Psoas muscle (tissue), 7 donors: ENCODE measurements at regions not wholly inside any gene's neighbourhood (a gene's known extent, or its start where the extent isn't known, plus 50 kb on each side); places are given as distances from the start of the nearest gene placed in this dataset.

ENCODE experiments used
- ATAC-seq, 4 donors: fragments of 200-7000 bp; cut with Tn5 transposase; one replicate each; pipeline ENCODE4 v1.9.1; 2020; ENCODE audit warnings: moderate library complexity in 3 of 4, mild to moderate bottlenecking in 2 of 4
- DNase-seq, 2 donors: peaks; one replicate each; pipeline ENCODE4 v3.0.0-alpha.2; 2020
- H3K27ac ChIP-seq: fragments of 200-600 bp; one replicate; pipeline ENCODE4 v1.8.0; 2022
- H3K27me3 ChIP-seq, 3 donors: fragments of 200-600 bp in 1 of 3; one replicate each; pipeline versions ENCODE4 v1.6.1 to v1.8.0; 2013 to 2022; ENCODE audit warnings: low read length in 2 of 3, mild to moderate bottlenecking in 2 of 3, moderate library complexity in 1 of 3; ENCODE audit not compliant: insufficient read depth in 3 of 3
- H3K36me3 ChIP-seq, 2 donors: fragments of 200-600 bp in 1 of 2; one replicate each; pipeline versions ENCODE4 v1.6.1 to v1.8.0; 2013 to 2022; ENCODE audit warnings: low read depth in 1 of 2, mild to moderate bottlenecking in 1 of 2, moderate library complexity in 1 of 2; ENCODE audit not compliant: insufficient read depth in 1 of 2
- H3K4me1 ChIP-seq: fragments of 200-600 bp; one replicate; pipeline ENCODE4 v1.8.0; 2022
- H3K4me3 ChIP-seq: fragments of 200-600 bp; one replicate; pipeline ENCODE4 v1.8.0; 2022; ENCODE audit warnings: mild to moderate bottlenecking
- H3K9me3 ChIP-seq: fragments of 200-600 bp; one replicate; pipeline ENCODE4 v1.8.0; 2022
- CTCF ChIP-seq: fragments of 200-600 bp; IDR thresholded peaks from one replicate; pipeline ENCODE4 v1.8.0; 2022; ENCODE audit warnings: antibody characterized with exemption
- WGBS, 3 donors: extraction: QIAGEN DNeasy Blood & Tissue Kit; methylation state at CpG; one replicate each; pipeline versions ENCODE4 v1.1.6 to v1.1.7; 2013; 5-methylcytosine and 5-hydroxymethylcytosine counted together
- intact Hi-C, 2 donors: fragments of 100-400 bp; cut with DNase I; formaldehyde crosslinking; loops; one replicate each; pipeline versions ENCODE4 v1.11.0 to v1.14.2; 2022
- donor health status: healthy with polysubstance abuse.
- donor health status: DM: no; HTN: no; CAD: no; lungs with moderate emphysema.
- donor health status: Bipolar disorder and iron deficiency.
- donor health status: healthy.
- donor health status: DM: yes; HTN: yes; CAD: no.
- donor health status: DM: no; HTN: no; CAD: no.
- donor health status: DM: yes; HTN: yes; CAD: no.

- no peak for DNase-seq
- no peaks in the 10 kb centered on the region for H3K4me1 ChIP-seq
- TF ChIP-seq CTCF = no peak
- ATAC-seq = no peak
- 86 to 88% (median 87%) methylated on average over 3 of the region's 3 CpGs for WGBS, 3 donors
- no peaks in the 10 kb centered on the region for H3K36me3 ChIP-seq
- no peak overlapping the region for H3K4me3 ChIP-seq
- peaks cover 3% of the 10 kb centered on the region for H3K9me3 ChIP-seq
- no peak overlapping the region for H3K27ac ChIP-seq
- H3K27me3 ChIP-seq = no peaks in the 10 kb centered on the region
- intact Hi-C loops = no loop called here
These were observed 410.6 kb upstream of the DAB2 start for GRCh38 chr5:39835371-39835770.

DNA sequence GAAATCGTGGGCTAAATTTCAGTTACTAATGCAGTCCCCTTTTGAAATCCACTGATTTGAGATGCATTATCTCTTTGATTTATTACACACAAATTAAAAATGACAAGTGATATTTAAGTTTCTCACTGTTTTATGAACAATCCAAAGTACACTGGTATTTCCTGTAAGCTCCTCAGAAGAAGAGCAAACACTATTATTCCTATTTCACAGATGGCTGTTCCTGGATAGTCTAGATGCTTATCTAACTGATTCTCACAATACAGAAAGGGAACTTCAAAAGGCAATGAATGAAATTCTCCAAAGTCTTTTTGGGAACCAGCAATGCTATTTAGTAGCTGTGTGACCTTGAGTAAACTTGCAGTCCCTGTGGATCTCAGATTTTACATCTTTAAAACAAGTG, 404.7 kb upstream of the DAB2 start:
- H3K27ac ChIP-seq = no peak overlapping the region
- H3K4me3 ChIP-seq = no peak overlapping the region
- H3K27me3 ChIP-seq = no peaks in the 10 kb centered on the region
- no peaks in the 10 kb centered on the region for H3K36me3 ChIP-seq
- WGBS, 3 donors = 75 to 88% (median 88%) methylated on average over 1 of the region's 1 CpG
- H3K4me1 ChIP-seq = no peaks in the 10 kb centered on the region
- intact Hi-C loops = no loop called here
- ATAC-seq (no peak), DNase-seq (no peak)
- H3K9me3 ChIP-seq = no peaks in the 10 kb centered on the region
- TF ChIP-seq CTCF = no peak

DNA sequence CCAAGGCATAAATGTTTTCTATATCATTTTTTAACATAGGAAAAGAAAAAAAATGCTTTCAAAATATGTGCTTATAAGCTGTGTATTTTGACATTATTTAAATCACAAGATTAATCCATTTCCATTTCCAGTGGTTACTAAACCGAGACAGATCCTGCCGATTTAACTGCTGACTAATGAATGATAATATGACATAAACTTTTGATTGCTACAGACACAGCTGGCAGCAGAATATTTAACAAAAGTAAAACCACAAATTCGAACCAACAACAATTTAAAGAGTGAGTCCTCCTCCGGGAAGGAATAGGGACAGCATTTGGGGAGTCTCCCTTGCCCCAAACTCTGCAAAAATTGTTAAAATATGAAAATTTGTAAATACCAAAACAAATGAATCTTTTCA, 401.3 kb upstream of the DAB2 start:
- H3K36me3 ChIP-seq = no peaks in the 10 kb centered on the region
- H3K27me3 ChIP-seq = no peaks in the 10 kb centered on the region
- ATAC-seq (no peak), DNase-seq (no peak)
- H3K4me1 ChIP-seq = no peaks in the 10 kb centered on the region
- intact Hi-C loops = no loop called here
- no peaks in the 10 kb centered on the region for H3K9me3 ChIP-seq
- no peak overlapping the region for H3K4me3 ChIP-seq
- no peak overlapping the region for H3K27ac ChIP-seq
- 61 to 69% (median 69%) methylated on average over 4 of the region's 4 CpGs for WGBS, 3 donors
- TF ChIP-seq CTCF = no peak

- Histone ChIP-seq H3K4me3 (no peak overlapping the region), H3K36me3 (no peaks in the 10 kb centered on the region), H3K27me3 (no peaks in the 10 kb centered on the region), H3K4me1 (no peaks in the 10 kb centered on the region), H3K27ac (no peak overlapping the region), H3K9me3 (no peaks in the 10 kb centered on the region)
- ATAC-seq = no peak
- no peak for DNase-seq
- no peak for TF ChIP-seq CTCF
- 73 to 86% (median 79%) methylated on average over 3 of the region's 3 CpGs for WGBS, 3 donors
- intact Hi-C loops = no loop called here
These were observed 400.5 kb upstream of the DAB2 start for GRCh38 chr5:39825301-39825700.

- ATAC-seq = no peak
- H3K27me3 ChIP-seq = peaks cover 0 to 4% (median 0%) of the 10 kb centered on the region in 3 donors
- no peak for TF ChIP-seq CTCF
These were observed 397.2 kb upstream of the DAB2 start for GRCh38 chr5:39822020-39822419.

More at GRCh38 chr5:39822020-39822419, 397.2 kb upstream of the DAB2 start:
- 94 to 95% (median 95%) methylated on average over 1 of the region's 1 CpG for WGBS, 3 donors
- DNase-seq = no peak
- Histone ChIP-seq H3K4me3 (no peak overlapping the region), H3K27ac (no peak overlapping the region), H3K36me3 (no peaks in the 10 kb centered on the region), H3K9me3 (no peaks in the 10 kb centered on the region), H3K4me1 (no peaks in the 10 kb centered on the region)
- intact Hi-C loops = no loop called here
